Stimulated activated CD4-positive, alpha-beta T cell treated with anti-CD3 and anti-CD28 coated beads, TNF-alpha, amount 100 ng/mL, for 1 hour (primary cell): ENCODE measurements at regions not wholly inside any gene's neighbourhood (a gene's known extent, or its start where the extent isn't known, plus 50 kb on each side); places are given as distances from the start of the nearest gene placed in this dataset.
"Not testable (repeated sequence)": the region's sequence is repeated elsewhere in the genome, so short reads cannot be mapped to it uniquely, and the experiment has no call there.

Experiments
- DNase-seq, 3 donors: peaks; one replicate each; pipeline ENCODE4 v3.0.0-alpha.2; 2020; ENCODE audit warnings: low read depth in 3 of 3, low spot score in 1 of 3

- DNase-seq: no peak
Measured at GRCh38 chr3:110902453-110903085, 169.0 kb upstream of the NECTIN3 start.

GRCh38 chr3:110903771-110904519, 167.7 kb upstream of the NECTIN3 start:
- DNase-seq: no peak

GRCh38 chr3:110904520-110904890, 167.1 kb upstream of the NECTIN3 start:
- DNase-seq: no peak

- DNase-seq: no peak
Measured at GRCh38 chr3:110905121-110905520, 166.5 kb upstream of the NECTIN3 start.

GRCh38 chr3:110909839-110910238, 161.8 kb upstream of the NECTIN3 start:
- no peak for DNase-seq

- DNase-seq: no peak
Measured at GRCh38 chr3:110910346-110910955, 161.2 kb upstream of the NECTIN3 start.

- DNase-seq: no peak
Measured at GRCh38 chr3:110918963-110919362, 152.7 kb upstream of the NECTIN3 start.

- no peak for DNase-seq
Measured at GRCh38 chr3:110925798-110926197, 145.8 kb upstream of the NECTIN3 start.

GRCh38 chr3:110928016-110928662, 143.5 kb upstream of the NECTIN3 start:
- DNase-seq: no peak

- DNase-seq: no peak
Measured at GRCh38 chr3:110929816-110930215, 141.8 kb upstream of the NECTIN3 start.

GRCh38 chr3:110932567-110932966, 139.0 kb upstream of the NECTIN3 start:
- no peak for DNase-seq

GRCh38 chr3:110933821-110934426, 137.7 kb upstream of the NECTIN3 start:
- no peak for DNase-seq

- no peak for DNase-seq
Measured at GRCh38 chr3:110938629-110939028, 133.0 kb upstream of the NECTIN3 start.

- DNase-seq: no peak
Measured at GRCh38 chr3:110940055-110940454, 131.6 kb upstream of the NECTIN3 start.

- DNase-seq: no peak
Measured at GRCh38 chr3:110944782-110945181, 126.8 kb upstream of the NECTIN3 start.

- no peak for DNase-seq
Measured at GRCh38 chr3:110946810-110947209, 124.8 kb upstream of the NECTIN3 start.

- DNase-seq: not testable (repeated sequence)
Measured at GRCh38 chr3:110949194-110949593, 122.4 kb upstream of the NECTIN3 start.

GRCh38 chr3:110955301-110955880, 116.2 kb upstream of the NECTIN3 start:
- DNase-seq: no peak

GRCh38 chr3:110956081-110956480, 115.5 kb upstream of the NECTIN3 start:
- no peak for DNase-seq

- DNase-seq: no peak
Measured at GRCh38 chr3:110957247-110958025, 114.2 kb upstream of the NECTIN3 start.
